ENCODE measurements at regions not wholly inside any gene's neighbourhood (a gene's known extent, or its start where the extent isn't known, plus 50 kb on each side); places are given as distances from the start of the nearest gene placed in this dataset.

- TF ChIP-seq POLR2AphosphoS5 (IDR thresholded peaks at IDR 0.05; ENCODE audit: borderline replicate concordance, low read depth, low read length) (no peak), EZH2 (IDR thresholded peaks at IDR 0.05) (no peak)
Measured at GRCh38 chr5:136766456-136766855, 401.1 kb upstream of the TRPC7 start.

All from SK-N-MC (cell line).